A549 (cell line): ENCODE measurements at regions not wholly inside any gene's neighbourhood (a gene's known extent, or its start where the extent isn't known, plus 50 kb on each side); places are given as distances from the start of the nearest gene placed in this dataset.

ENCODE experiments used
- ATAC-seq, 2 experiments: fragments of 200-7000 bp in 1 of 2; fragments of >200 bp in 1 of 2; cut with Nextera tagmentation in 1 of 2; cut with Tn5 transposase in 1 of 2; 3 replicates each; pipeline versions ENCODE4 v1.8.0 to v1.9.1; 2018 to 2020; ENCODE audit warnings: mild to moderate bottlenecking in 1 of 2, moderate library complexity in 1 of 2
- CTCF ChIA-PET: fragments of 300-600 bp; sonication (Branson Sonifier 250); formaldehyde crosslinking; extraction: SDS; loops from one replicate; lab custom pipeline; 2021; ENCODE audit warnings: antibody characterized with exemption, inconsistent platforms; lab: Yijun Ruan, JAX
- POLR2A ChIA-PET: fragments of 350-600 bp; formaldehyde crosslinking; extraction: SDS; loops from one replicate; lab custom pipeline; 2021; ENCODE audit warnings: antibody characterized with exemption, inconsistent platforms; lab: Yijun Ruan, JAX
- DNase-seq, 2 experiments: peaks; one replicate each; pipeline versions ENCODE4 v3.0.0 to v3.0.0-alpha.2; 2011 to 2016; ENCODE audit warnings: low read depth in 1 of 2, low spot score in 1 of 2
- FAIRE-seq: peaks from 2 replicates; lab custom pipeline; 2011; peaks lifted over from hg19 to GRCh38; lab: Jason Lieb, UNC
- H3K27ac ChIP-seq, 2 experiments: fragments of >200 bp; sonication (Bioruptor Twin); formaldehyde crosslinking; 3 replicates each; pipeline ENCODE4 v1.5.1; 2016 to 2017
- H3K4me1 ChIP-seq: fragments of >200 bp; sonication (Bioruptor Twin); formaldehyde crosslinking; 3 replicates; pipeline ENCODE4 v1.6.1; 2016
- H3K4me2 ChIP-seq: fragments of >200 bp; sonication (Bioruptor Twin); formaldehyde crosslinking; 3 replicates; pipeline ENCODE4 v1.6.1; 2016
- H3K4me3 ChIP-seq: fragments of >200 bp; sonication (Bioruptor Twin); formaldehyde crosslinking; 3 replicates; pipeline ENCODE4 v1.5.1; 2016
- H3K9me3 ChIP-seq: fragments of >200 bp; sonication (Bioruptor Twin); formaldehyde crosslinking; 3 replicates; pipeline ENCODE4 v1.6.1; 2016
- BHLHE40 ChIP-seq: IDR thresholded peaks from 2 replicates; pipeline ENCODE4 v1.6.1; 2012; ENCODE audit warnings: low read depth, low read length, inconsistent platforms
- CBX2 ChIP-seq: fragments of 200-600 bp; sonication (generic); IDR thresholded peaks from 2 replicates; pipeline ENCODE4 v1.6.1; 2016; ENCODE audit warnings: low read depth, mild to moderate bottlenecking, borderline replicate concordance
- CBX8 ChIP-seq: fragments of 200-600 bp; sonication (generic); IDR thresholded peaks from 2 replicates; pipeline ENCODE4 v1.6.1; 2016
- CEBPB ChIP-seq, 2 experiments: fragments of >200 bp in 1 of 2; sonication (Bioruptor Twin) in 1 of 2; formaldehyde crosslinking in 1 of 2; IDR thresholded peaks; 2 replicates each; pipeline ENCODE4 v1.6.1; 2012 to 2016
- EHF ChIP-seq: fragments of 250-450 bp; sonication (Bioruptor Pico); IDR thresholded peaks from 2 replicates; pipeline ENCODE4 v1.5.0; 2020; ENCODE audit warnings: mild to moderate bottlenecking
- EHMT2 ChIP-seq: fragments of 200-600 bp; sonication (generic); IDR thresholded peaks from 2 replicates; pipeline ENCODE4 v1.6.1; 2016; ENCODE audit warnings: antibody characterized with exemption, low read depth, mild to moderate bottlenecking, moderate library complexity
- EP300 ChIP-seq, 2 experiments: fragments of >200 bp; sonication (Bioruptor Twin); formaldehyde crosslinking; IDR thresholded peaks; 2 replicates in 1 of 2; 3 replicates in 1 of 2; pipeline ENCODE4 v1.6.1; 2016 to 2017
- FOXS1 ChIP-seq: fragments of 250-450 bp; sonication (Bioruptor Pico); IDR thresholded peaks from 2 replicates; pipeline ENCODE4 v1.5.0; 2020; ENCODE audit warnings: mild to moderate bottlenecking, moderate library complexity
- GATA3 ChIP-seq: IDR thresholded peaks from 2 replicates; pipeline ENCODE4 v1.6.1; 2012; ENCODE audit warnings: borderline replicate concordance
- HDAC2 ChIP-seq: fragments of 200-600 bp; sonication (generic); IDR thresholded peaks from 2 replicates; pipeline ENCODE4 v1.6.1; 2016
- HEYL ChIP-seq: fragments of 250-450 bp; sonication (Bioruptor Pico); IDR thresholded peaks from 2 replicates; pipeline ENCODE4 v1.8.0; 2021; ENCODE audit warnings: mild to moderate bottlenecking, moderate library complexity
- HOXB13 ChIP-seq: fragments of 250-450 bp; sonication (Bioruptor Pico); IDR thresholded peaks from 2 replicates; pipeline ENCODE4 v1.5.0; 2020; ENCODE audit warnings: low read depth, mild to moderate bottlenecking, moderate library complexity
- HOXB5 ChIP-seq: fragments of 250-450 bp; sonication (Bioruptor Pico); IDR thresholded peaks from 2 replicates; pipeline ENCODE4 v1.5.0; 2020; ENCODE audit warnings: mild to moderate bottlenecking, moderate library complexity
- KDM5A ChIP-seq: fragments of 200-600 bp; sonication (generic); IDR thresholded peaks from 2 replicates; pipeline ENCODE4 v1.6.1; 2016; ENCODE audit warnings: antibody characterized with exemption, mild to moderate bottlenecking
- MAFK ChIP-seq: fragments of 450-650 bp; IDR thresholded peaks from 2 replicates; pipeline ENCODE4 v1.6.1; 2014; ENCODE audit not compliant: partially characterized antibody
- MYC ChIP-seq: IDR thresholded peaks from 2 replicates; pipeline ENCODE4 v1.6.1; 2012; ENCODE audit warnings: mild to moderate bottlenecking, inconsistent platforms, low read length, improper control_type of control experiment, borderline replicate concordance
- NPAS2 ChIP-seq: fragments of 250-450 bp; sonication (Bioruptor Pico); IDR thresholded peaks from 2 replicates; pipeline ENCODE4 v1.8.0; 2022; ENCODE audit warnings: mild to moderate bottlenecking, moderate library complexity, borderline replicate concordance
- PHF8 ChIP-seq: fragments of 200-600 bp; sonication (generic); IDR thresholded peaks from 2 replicates; pipeline ENCODE4 v1.6.1; 2016; ENCODE audit warnings: low read depth, mild to moderate bottlenecking, antibody characterized with exemption, moderate library complexity, borderline replicate concordance
- POLR2A ChIP-seq: IDR thresholded peaks from 2 replicates; pipeline ENCODE4 v1.6.1; 2012; ENCODE audit warnings: mild to moderate bottlenecking, low read length
- POLR2AphosphoS2 ChIP-seq: conservative IDR thresholded peaks from 2 replicates; pipeline ENCODE4 v1.6.1; 2012; ENCODE audit warnings: low read length, improper control_type of control experiment, inconsistent platforms
- RAD21 ChIP-seq, 2 experiments: fragments of >200 bp in 1 of 2; sonication (Bioruptor Twin) in 1 of 2; formaldehyde crosslinking in 1 of 2; IDR thresholded peaks in 1 of 2; conservative IDR thresholded peaks in 1 of 2; 2 replicates in 1 of 2; 3 replicates in 1 of 2; pipeline ENCODE4 v1.6.1; 2012 to 2018; ENCODE audit warnings: inconsistent platforms in 1 of 2
- RARB ChIP-seq: fragments of 250-450 bp; sonication (Bioruptor Pico); IDR thresholded peaks from 2 replicates; pipeline ENCODE4 v1.8.0; 2021; ENCODE audit warnings: mild to moderate bottlenecking, moderate library complexity
- RCOR1 ChIP-seq: fragments of 150-350 bp; IDR thresholded peaks from 2 replicates; pipeline ENCODE4 v1.6.1; 2014; ENCODE audit warnings: antibody characterized with exemption, low read length, low read depth
- RFX5 ChIP-seq: fragments of 450-650 bp; IDR thresholded peaks from 2 replicates; pipeline ENCODE4 v1.7.1; 2014; ENCODE audit warnings: antibody characterized with exemption, mild to moderate bottlenecking, moderate library complexity
- RNF2 ChIP-seq: fragments of 200-600 bp; sonication (generic); IDR thresholded peaks from 2 replicates; pipeline ENCODE4 v1.6.1; 2016; ENCODE audit warnings: low read depth, mild to moderate bottlenecking, antibody characterized with exemption, moderate library complexity, borderline replicate concordance
- TFCP2L1 ChIP-seq: fragments of 250-450 bp; sonication (Bioruptor Pico); IDR thresholded peaks from 2 replicates; pipeline ENCODE4 v1.5.0; 2021; ENCODE audit warnings: mild to moderate bottlenecking
- ZC3H11A ChIP-seq: fragments of 450-650 bp; IDR thresholded peaks from 2 replicates; pipeline ENCODE4 v1.6.1; 2014; ENCODE audit warnings: antibody characterized with exemption, mild to moderate bottlenecking
- ZFP36 ChIP-seq: fragments of 450-650 bp; IDR thresholded peaks from 2 replicates; pipeline ENCODE4 v1.6.1; 2014; ENCODE audit warnings: borderline replicate concordance; ENCODE audit not compliant: partially characterized antibody
- ZNF302 ChIP-seq: fragments of 250-450 bp; sonication (Bioruptor Pico); IDR thresholded peaks from 2 replicates; pipeline ENCODE4 v1.9.0; 2021; ENCODE audit warnings: inconsistent platforms, mild to moderate bottlenecking, moderate library complexity
- ZSCAN20 ChIP-seq: fragments of 250-450 bp; sonication (Bioruptor Pico); IDR thresholded peaks from 2 replicates; pipeline ENCODE4 v1.8.0; 2022; ENCODE audit warnings: mild to moderate bottlenecking, moderate library complexity
- WGBS: methylation state at CpG from one replicate; pipeline ENCODE4 v1.1.6; 2017; ENCODE audit errors: missing lambda C conversion rate; 5-methylcytosine and 5-hydroxymethylcytosine counted together
- TF ChIP-seq, protein P1 (sequence below): fragments of >200 bp; sonication (Bioruptor Twin); formaldehyde crosslinking; IDR thresholded peaks from 3 replicates; pipeline ENCODE4 v1.5.1; 2016
- TF ChIP-seq, protein P2 (sequence below): fragments of 250-450 bp; sonication (Bioruptor Pico); IDR thresholded peaks from 2 replicates; pipeline ENCODE4 v1.5.0; 2020; ENCODE audit warnings: low read depth, mild to moderate bottlenecking, moderate library complexity
- TF ChIP-seq, protein P3 (sequence below): IDR thresholded peaks from 2 replicates; pipeline ENCODE4 v1.6.1; 2012; ENCODE audit warnings: low read depth, borderline replicate concordance
- TF ChIP-seq, protein P4 (sequence below): fragments of >200 bp; sonication (Bioruptor Twin); formaldehyde crosslinking; IDR thresholded peaks from 2 replicates; pipeline ENCODE4 v1.6.1; 2016
- TF ChIP-seq, protein P5 (sequence below): IDR thresholded peaks from 2 replicates; pipeline ENCODE4 v1.6.1; 2012
- TF ChIP-seq, protein P6 (sequence below): fragments of 150-350 bp; IDR thresholded peaks from 2 replicates; pipeline ENCODE4 v1.6.1; 2014; ENCODE audit warnings: low read depth, mild to moderate bottlenecking, low read length

DNA sequence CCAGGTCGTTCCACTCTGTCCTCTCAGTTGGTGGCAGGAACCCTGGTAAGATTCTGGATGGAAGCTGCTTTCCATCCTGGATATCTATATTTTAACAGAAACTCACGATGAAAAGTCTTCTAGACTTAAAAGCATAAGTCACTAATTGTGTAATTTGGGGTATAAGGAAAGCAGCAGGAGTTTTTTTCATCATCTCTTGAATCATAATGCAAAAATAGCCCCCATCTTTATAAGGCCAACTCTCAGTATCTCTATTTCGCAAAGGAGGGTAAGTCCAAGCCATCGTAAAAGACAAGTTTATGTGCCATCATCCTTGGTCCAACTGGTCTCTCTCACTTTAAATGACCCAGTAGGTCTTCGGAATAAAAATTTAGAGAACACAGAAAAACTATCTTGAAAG is 95.1 kb downstream of the FAM50B start:
- H3K4me3 ChIP-seq, result no peak overlapping the region
- no peak for ATAC-seq
- ChIA-PET CTCF (interaction anchor here (0.8 to 1.6 kb wide), 7 partner anchors 9 to 201 kb away, joined by 3 to 7 read pairs (median 5); partner anchors contain the start of gene FAM50B), POLR2A (no interaction called here)
- no peaks in the 10 kb centered on the region for H3K9me3 ChIP-seq
- no peak overlapping the region for H3K4me2 ChIP-seq
- DNase-seq, result no peak
- 78% methylated on average over 5 of the region's 5 CpGs for WGBS
- no peak for FAIRE-seq
- TF ChIP-seq RCOR1 (no peak), HDAC2 (no peak), NPAS2 (no peak), FOXS1 (CRISPR knock-in tag) (no peak), PHF8 (no peak), CEBPB (IDR thresholded peaks at IDR 0.05) (no peak), HEYL (CRISPR knock-in tag) (no peak), BHLHE40 (no peak), RARB (CRISPR knock-in tag) (no peak), RFX5 (no peak), TFCP2L1 (CRISPR knock-in tag) (no peak), KDM5A (no peak), HOXB5 (CRISPR knock-in tag) (no peak), ZFP36 (no peak), ZC3H11A (no peak), MAFK (no peak)
- TF ChIP-seq, protein P1, sequence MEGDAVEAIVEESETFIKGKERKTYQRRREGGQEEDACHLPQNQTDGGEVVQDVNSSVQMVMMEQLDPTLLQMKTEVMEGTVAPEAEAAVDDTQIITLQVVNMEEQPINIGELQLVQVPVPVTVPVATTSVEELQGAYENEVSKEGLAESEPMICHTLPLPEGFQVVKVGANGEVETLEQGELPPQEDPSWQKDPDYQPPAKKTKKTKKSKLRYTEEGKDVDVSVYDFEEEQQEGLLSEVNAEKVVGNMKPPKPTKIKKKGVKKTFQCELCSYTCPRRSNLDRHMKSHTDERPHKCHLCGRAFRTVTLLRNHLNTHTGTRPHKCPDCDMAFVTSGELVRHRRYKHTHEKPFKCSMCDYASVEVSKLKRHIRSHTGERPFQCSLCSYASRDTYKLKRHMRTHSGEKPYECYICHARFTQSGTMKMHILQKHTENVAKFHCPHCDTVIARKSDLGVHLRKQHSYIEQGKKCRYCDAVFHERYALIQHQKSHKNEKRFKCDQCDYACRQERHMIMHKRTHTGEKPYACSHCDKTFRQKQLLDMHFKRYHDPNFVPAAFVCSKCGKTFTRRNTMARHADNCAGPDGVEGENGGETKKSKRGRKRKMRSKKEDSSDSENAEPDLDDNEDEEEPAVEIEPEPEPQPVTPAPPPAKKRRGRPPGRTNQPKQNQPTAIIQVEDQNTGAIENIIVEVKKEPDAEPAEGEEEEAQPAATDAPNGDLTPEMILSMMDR, result no peak
- TF ChIP-seq, protein P2, sequence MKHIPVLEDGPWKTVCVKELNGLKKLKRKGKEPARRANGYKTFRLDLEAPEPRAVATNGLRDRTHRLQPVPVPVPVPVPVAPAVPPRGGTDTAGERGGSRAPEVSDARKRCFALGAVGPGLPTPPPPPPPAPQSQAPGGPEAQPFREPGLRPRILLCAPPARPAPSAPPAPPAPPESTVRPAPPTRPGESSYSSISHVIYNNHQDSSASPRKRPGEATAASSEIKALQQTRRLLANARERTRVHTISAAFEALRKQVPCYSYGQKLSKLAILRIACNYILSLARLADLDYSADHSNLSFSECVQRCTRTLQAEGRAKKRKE (CRISPR knock-in tag), result no peak
- TF ChIP-seq, protein P3, sequence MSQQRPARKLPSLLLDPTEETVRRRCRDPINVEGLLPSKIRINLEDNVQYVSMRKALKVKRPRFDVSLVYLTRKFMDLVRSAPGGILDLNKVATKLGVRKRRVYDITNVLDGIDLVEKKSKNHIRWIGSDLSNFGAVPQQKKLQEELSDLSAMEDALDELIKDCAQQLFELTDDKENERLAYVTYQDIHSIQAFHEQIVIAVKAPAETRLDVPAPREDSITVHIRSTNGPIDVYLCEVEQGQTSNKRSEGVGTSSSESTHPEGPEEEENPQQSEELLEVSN, result no peak
- H3K4me1 ChIP-seq, result peaks cover 11% of the 10 kb centered on the region
- H3K27ac ChIP-seq, result no peak overlapping the region

DNA sequence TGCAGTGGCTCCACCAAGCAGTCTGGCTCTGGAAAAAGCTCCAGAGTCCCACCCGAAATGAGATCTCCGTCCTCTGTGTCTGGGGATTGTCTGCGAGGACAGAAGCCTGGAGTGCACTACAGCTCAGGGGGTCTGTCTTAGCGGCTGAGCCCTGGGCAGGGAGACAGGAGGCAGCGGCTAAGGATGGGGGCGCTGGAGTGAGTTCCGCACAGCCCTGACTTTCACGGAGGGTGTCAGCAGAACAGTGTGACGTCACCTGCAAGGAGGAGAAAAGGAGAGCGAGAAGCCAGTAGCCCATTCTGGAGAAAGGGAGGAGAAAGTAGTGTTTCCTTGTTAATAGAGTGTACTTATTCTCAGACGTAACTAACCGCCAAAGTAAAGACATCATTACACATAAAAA is 97.6 kb downstream of the FAM50B start:
- 78% methylated on average over 9 of the region's 12 CpGs for WGBS
- TF ChIP-seq KDM5A, result no peak
- no peak for TF ChIP-seq RNF2
- TF ChIP-seq, protein P4, sequence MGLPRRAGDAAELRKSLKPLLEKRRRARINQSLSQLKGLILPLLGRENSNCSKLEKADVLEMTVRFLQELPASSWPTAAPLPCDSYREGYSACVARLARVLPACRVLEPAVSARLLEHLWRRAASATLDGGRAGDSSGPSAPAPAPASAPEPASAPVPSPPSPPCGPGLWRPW, result no peak
- TF ChIP-seq CBX2, result no peak
- no peak for TF ChIP-seq CBX8
- no peak for TF ChIP-seq ZNF302 (CRISPR knock-in tag)
- no peak for TF ChIP-seq MYC
- no peak for TF ChIP-seq EHF (CRISPR knock-in tag)
- no peak for TF ChIP-seq HOXB13 (CRISPR knock-in tag)
- TF ChIP-seq NPAS2, result no peak
- TF ChIP-seq RAD21 (conservative IDR thresholded peaks at IDR 0.05 in 1 of 2, IDR thresholded peaks at IDR 0.05 in 1 of 2), result no peak
- TF ChIP-seq, protein P5, sequence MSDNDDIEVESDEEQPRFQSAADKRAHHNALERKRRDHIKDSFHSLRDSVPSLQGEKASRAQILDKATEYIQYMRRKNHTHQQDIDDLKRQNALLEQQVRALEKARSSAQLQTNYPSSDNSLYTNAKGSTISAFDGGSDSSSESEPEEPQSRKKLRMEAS, result no peak
- TF ChIP-seq POLR2A, result no peak
- no peak for TF ChIP-seq ZSCAN20 (CRISPR knock-in tag)
- TF ChIP-seq, protein P6, sequence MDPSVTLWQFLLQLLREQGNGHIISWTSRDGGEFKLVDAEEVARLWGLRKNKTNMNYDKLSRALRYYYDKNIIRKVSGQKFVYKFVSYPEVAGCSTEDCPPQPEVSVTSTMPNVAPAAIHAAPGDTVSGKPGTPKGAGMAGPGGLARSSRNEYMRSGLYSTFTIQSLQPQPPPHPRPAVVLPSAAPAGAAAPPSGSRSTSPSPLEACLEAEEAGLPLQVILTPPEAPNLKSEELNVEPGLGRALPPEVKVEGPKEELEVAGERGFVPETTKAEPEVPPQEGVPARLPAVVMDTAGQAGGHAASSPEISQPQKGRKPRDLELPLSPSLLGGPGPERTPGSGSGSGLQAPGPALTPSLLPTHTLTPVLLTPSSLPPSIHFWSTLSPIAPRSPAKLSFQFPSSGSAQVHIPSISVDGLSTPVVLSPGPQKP, result no peak
- TF ChIP-seq POLR2AphosphoS2, result no peak
- no peak for TF ChIP-seq EP300 (IDR thresholded peaks at IDR 0.05)
- no peak for TF ChIP-seq EHMT2
- TF ChIP-seq GATA3, result no peak
- no peak for TF ChIP-seq HOXB5 (CRISPR knock-in tag)
- TF ChIP-seq, all 56 proteins: peak for 0
- ATAC-seq (no peak), DNase-seq (no peak), FAIRE-seq (no peak)
- H3K4me2 ChIP-seq, result no peak overlapping the region
- H3K4me1 ChIP-seq, result peaks cover 11% of the 10 kb centered on the region
- H3K4me3 ChIP-seq, result no peak overlapping the region
- ChIA-PET POLR2A (no interaction called here), CTCF (interaction anchor here (1.3 kb wide), 1 partner anchor 14 kb away, joined by 3 read pairs; no protein-coding TSS in a partner anchor)
- 0 out of 3 replicates have a peak, but pooled peaks cover 5% of the 10 kb centered on the region for H3K9me3 ChIP-seq
- no peak overlapping the region for H3K27ac ChIP-seq
